NCI-H2107 treated with DMSO at 0.1 percent for 48 hours (cell line): ENCODE measurements at regions not wholly inside any gene's neighbourhood (a gene's known extent, or its start where the extent isn't known, plus 50 kb on each side); places are given as distances from the start of the nearest gene placed in this dataset.
A peak's percentile ranks its signal among the peaks of the same experiment; 100 is the strongest.
"Not testable (repeated sequence)": the region's sequence is repeated elsewhere in the genome, so short reads cannot be mapped to it uniquely, and the experiment has no call there.

ENCODE experiments used
- DNase-seq: peaks from one replicate; lab custom pipeline; 2025; ENCODE audit not compliant: unreplicated experiment; lab: John Stamatoyannopoulos, UW

- no peak for DNase-seq
These were observed 158.1 kb upstream of the NR2F2 start for GRCh38 chr15:96172417-96172816.

- DNase-seq: no peak
These were observed 153.7 kb upstream of the NR2F2 start for GRCh38 chr15:96176831-96177230.

- no peak for DNase-seq
These were observed 153.2 kb upstream of the NR2F2 start for GRCh38 chr15:96177279-96177678.

GRCh38 chr15:96180087-96180748 is 150.3 kb upstream of the NR2F2 start:
- DNase-seq: no peak

- DNase-seq: no peak
These were observed 149.3 kb upstream of the NR2F2 start for GRCh38 chr15:96181217-96181616.

- no peak for DNase-seq
These were observed 148.6 kb upstream of the NR2F2 start for GRCh38 chr15:96181873-96182301.

GRCh38 chr15:96182736-96183513 is 147.6 kb upstream of the NR2F2 start:
- DNase-seq: no peak

GRCh38 chr15:96183514-96183850 is 147.0 kb upstream of the NR2F2 start:
- no peak for DNase-seq

GRCh38 chr15:96183867-96184266 is 146.6 kb upstream of the NR2F2 start:
- no peak for DNase-seq

GRCh38 chr15:96184297-96184696 is 146.2 kb upstream of the NR2F2 start:
- DNase-seq: no peak

GRCh38 chr15:96186105-96186504 is 144.4 kb upstream of the NR2F2 start:
- no peak for DNase-seq

GRCh38 chr15:96187341-96188305 is 142.9 kb upstream of the NR2F2 start:
- no peak for DNase-seq

- DNase-seq: no peak
These were observed 132.8 kb upstream of the NR2F2 start for GRCh38 chr15:96197721-96198120.

GRCh38 chr15:96199111-96199510 is 131.4 kb upstream of the NR2F2 start:
- no peak for DNase-seq

GRCh38 chr15:96200357-96200967 is 130.0 kb upstream of the NR2F2 start:
- peak; percentile 69 for DNase-seq

GRCh38 chr15:96201696-96202095 is 128.8 kb upstream of the NR2F2 start:
- no peak for DNase-seq

GRCh38 chr15:96205588-96205987 is 124.9 kb upstream of the NR2F2 start:
- not testable (repeated sequence) for DNase-seq

GRCh38 chr15:96207377-96208006 is 123.0 kb upstream of the NR2F2 start:
- no peak for DNase-seq

- DNase-seq: no peak
These were observed 121.2 kb upstream of the NR2F2 start for GRCh38 chr15:96209285-96209735.

- no peak for DNase-seq
These were observed 117.5 kb upstream of the NR2F2 start for GRCh38 chr15:96213045-96213444.

GRCh38 chr15:96213896-96214295 is 116.6 kb upstream of the NR2F2 start:
- DNase-seq: no peak
